Stimulated activated CD8-positive, alpha-beta memory T cell treated with anti-CD3 and anti-CD28 coated beads, Interleukin-2, amount 100 ng/mL, for 48 hours (primary cell): ENCODE measurements at regions not wholly inside any gene's neighbourhood (a gene's known extent, or its start where the extent isn't known, plus 50 kb on each side); places are given as distances from the start of the nearest gene placed in this dataset.
"Not testable (repeated sequence)": the region's sequence is repeated elsewhere in the genome, so short reads cannot be mapped to it uniquely, and the experiment has no call there.

ENCODE experiments used
- DNase-seq, 2 donors: peaks; one replicate each; pipeline ENCODE4 v3.0.0-alpha.2; 2020; ENCODE audit warnings: low read depth in 2 of 2

DNA sequence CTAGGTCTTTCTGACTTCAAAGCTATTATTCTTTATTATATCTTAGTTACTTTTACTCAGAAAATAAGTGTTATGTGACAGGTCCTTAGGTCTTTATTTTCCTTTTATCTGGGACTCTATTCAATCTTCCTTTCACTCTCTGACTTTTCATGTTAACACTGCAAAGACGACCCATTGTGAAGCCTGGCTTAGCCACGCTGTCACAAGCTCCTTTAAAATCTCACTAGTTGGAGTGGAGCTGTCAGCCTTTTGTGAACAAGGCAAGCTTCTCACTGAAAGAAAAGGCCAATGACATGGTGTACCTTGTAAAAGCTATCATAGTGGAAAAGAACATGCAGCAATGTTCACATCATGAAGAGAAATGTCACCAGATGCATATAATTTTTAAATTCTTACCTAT lies 1130.7 kb upstream of the FAM98A start:
- DNase-seq = no peak

DNA sequence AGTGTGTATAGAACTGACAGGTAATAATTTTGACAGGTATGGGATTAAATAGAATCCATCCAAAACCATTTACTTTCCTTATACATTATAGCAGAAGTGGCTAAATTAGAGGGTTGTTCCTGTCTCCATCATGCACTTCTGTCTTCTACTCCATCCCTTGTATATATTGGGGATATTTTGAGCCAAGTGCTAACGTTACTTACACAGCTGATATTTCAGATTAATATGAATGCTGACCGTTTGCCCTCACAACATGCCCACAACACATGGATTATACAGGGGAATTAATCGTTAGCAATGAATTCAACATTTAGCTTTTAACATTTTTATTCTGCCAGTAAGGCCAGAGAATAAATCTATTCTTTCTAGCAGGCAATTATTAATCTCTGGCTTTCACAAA lies 1125.0 kb upstream of the FAM98A start:
- no peak for DNase-seq

DNA sequence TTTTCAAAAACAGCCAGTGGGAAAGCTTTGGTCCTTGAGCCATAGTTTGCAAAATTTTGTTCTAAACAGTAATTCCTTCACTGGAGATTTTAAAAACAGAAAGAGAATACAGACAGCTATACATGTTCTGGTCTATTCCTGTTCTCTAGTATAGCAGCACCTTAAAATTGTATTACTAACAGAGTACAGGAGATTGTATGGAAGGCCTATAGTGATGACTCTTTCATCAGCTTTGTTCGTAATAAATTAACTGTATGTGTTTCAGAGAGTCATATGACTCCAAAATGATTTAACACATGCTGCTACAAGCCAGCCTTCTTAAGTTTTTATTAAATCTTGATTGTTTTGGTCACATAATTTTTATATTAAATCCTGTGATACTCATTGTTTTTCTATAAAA lies 1124.6 kb upstream of the FAM98A start:
- DNase-seq = no peak

DNA sequence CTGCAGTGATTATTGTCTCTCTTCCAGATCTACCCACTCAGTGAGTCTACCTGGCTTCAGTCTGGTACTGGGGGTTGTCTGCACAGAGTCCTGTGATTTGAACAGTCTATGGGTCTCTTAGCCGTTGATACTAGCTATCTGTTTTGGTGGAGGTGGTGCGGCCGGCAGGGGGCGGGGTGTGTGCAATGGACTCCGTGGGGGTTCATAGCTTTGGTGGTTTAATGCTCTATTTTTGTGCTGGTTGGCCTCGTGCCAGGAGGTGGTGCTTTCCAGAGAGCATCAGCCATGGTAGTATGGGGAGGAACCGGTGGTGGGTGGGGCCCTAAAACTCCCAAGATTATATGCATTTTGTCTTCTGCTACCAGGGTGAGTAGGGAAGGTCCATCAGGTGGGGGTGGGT lies 1120.1 kb upstream of the FAM98A start:
- no peak for DNase-seq

DNA sequence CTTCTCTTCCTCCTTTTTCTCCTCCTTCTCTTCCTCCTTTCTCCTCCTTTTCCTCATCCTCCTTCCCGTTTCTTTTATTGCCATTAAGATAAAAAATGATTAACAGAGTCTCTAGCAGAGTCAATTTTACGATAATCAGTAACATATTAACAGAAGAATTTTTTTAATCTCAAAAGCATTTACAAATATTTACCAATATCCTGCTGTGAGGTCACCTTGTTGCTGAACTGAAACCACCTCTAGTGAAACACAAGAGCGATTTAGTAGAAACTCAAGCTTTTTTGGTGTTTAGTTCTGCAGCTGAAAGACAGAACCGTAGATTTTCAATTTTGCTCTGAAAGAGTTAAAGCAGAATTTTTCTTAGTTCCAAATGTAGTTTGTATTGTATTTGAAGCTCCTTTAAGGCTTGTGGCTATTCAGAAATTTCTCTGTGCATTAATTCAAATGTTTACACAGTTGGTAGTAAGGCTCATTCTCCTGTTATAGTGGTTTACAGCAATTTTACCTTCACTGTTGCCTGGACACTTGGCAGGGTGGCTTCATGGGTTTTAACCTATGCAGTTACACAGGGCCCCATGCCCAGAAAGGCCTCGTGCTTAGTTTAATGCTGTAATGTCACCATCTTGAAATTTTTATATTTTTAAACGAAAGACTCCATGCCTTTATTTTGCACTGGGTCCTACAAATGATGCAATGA lies 1106.6 kb upstream of the FAM98A start:
- DNase-seq = no peak

DNA sequence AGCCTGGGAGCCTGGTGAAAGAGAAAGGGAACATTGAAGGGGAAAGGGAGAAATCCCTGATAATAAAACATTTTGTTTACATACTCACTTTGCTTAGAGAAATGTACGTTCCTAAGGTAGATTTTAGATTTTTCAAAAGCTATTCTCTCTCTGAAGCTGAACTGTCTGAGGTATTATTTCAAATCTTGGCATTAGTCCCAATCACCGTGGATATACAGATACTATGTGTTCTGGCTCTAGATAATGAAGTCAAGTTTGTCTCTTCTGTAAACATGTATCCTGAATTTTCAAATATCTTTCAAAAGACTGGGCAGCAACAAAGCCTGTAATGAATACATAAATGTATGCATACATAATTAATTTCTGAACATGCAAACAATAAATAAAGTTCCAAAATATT lies 1104.2 kb upstream of the FAM98A start:
- no peak for DNase-seq

DNA sequence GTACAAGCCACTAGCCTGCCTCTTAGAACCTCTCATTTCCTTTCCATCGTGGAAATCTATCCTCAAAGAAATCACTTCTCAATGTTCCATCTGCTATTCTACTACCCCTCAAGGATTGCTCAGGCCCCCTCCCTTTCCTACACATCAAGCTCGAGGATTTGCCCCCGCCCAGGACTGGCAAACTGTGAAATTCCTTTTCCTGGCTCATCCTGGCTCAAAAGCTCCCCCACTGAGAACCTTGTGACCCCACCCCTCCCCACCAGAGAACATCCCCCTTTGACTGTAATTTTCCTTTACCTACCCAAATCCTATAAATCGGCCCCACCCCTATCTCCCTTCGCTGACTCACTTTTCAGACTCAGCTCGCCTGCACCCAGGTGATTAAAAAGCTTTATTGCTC lies 1103.3 kb upstream of the FAM98A start:
- not testable (repeated sequence) for DNase-seq

DNA sequence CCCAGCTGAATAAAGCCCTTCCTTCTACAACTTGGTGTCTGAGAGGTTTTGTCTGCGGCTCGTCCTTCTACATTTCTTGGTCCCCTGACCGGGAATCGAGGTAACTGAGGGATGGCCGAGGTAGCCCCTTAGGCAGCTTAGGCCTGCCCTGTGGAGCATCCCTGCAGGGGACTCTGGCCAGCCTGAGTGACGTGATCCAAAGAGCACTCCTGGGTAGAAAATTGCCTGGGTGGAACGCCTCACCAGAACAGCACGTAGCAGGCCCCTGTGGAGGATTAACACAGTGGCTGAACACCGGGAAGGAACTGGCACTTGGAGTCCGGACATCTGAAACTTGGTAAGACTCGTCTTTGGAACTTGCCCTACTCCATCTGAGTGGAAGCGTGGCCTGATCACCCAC lies 1078.5 kb upstream of the FAM98A start:
- not testable (repeated sequence) for DNase-seq

DNA sequence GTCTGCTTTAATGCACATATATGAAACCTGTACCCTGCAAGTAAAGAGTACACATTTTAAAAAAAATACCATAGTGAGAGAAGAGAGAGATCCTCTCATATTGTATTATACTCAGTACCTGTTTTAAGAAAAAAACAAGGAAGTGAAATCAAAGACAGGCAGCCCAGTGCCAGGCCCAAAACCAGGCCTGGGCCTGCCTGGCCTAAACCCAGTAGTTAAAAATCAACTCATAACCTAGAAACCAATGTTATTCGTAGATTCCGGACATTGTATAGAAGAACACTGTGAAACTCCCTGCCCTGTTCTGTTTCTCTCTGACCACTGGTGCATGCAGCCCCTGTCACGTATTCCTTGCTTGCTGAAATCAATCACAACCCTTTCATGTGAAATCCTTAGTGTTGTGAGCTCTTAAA lies 1078.0 kb upstream of the FAM98A start:
- DNase-seq = not testable (repeated sequence)

DNA sequence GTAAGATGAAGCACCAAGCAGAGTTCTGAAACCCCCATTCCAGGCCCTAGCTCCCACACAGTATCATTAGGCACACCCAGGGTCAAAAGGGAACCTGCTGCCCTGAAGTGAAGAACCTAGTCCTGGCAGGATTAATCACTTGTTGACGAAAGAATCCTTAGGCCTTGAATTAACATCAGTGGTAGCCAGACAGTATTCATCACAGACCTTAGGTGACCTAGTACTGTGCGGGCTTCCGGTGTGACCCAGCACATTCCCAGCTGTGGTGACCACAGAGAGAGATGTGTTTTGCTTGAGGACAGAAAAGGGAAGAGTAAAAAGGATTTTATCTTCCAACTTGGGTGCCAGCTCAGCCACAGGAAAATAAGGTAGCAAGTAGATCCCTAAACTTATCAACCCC lies 1071.4 kb upstream of the FAM98A start:
- DNase-seq = no peak

DNA sequence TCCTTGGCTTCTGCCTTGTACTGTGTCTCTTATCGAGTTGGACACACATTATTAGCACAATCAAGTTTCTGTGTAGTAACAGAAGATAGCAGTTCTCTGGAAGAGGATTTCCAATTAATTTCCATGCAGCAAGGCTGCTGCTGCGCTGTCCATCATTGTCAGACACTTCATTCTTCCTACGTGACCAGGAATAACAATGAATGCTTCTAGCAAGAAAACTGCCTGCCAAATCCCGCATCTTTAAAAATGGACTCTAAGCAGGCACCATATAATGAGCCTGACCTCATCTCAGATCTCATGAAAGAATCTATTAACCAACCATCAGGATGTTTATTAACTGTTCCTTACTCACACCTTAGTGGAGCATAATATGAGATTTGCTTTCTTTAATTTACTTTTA lies 1067.7 kb upstream of the FAM98A start:
- no peak for DNase-seq

DNA sequence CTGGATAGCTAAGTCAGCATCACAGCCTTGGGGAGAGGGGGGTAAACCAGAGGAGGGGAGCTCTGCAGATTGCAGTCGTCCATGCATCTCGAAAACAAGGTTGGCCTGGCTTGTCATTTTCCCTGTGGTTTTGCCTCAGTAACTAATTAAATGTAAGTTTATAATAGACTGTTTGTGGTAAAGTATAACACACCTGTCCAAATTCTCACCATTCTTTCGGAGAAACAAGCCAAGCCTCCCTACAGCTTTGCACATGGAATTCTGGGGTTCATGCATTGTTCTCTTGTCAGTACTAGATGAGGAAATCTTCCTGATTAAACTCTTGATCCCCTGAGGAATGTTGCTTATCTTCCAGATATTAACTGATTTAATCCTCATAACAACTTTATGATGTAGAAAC lies 1065.2 kb upstream of the FAM98A start:
- DNase-seq = no peak

DNA sequence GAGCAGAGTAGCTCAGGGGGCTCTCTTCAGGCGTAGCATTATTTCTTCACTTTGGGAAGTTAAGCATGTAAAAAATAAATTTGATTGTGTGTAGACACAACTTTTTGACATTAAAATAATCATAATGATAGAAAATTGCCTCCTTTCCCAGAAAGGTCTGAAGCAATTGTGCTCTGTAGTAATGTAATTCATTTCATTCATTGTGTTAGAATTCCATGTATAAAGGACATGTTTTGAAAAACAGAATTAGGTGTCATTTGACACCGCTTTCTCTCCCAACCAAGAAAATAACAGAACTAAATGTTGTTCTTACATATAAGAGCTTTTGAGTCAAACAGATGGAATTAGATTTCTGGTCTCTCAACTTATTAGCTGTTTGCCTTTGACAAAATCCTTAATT lies 1064.2 kb upstream of the FAM98A start:
- DNase-seq = no peak

DNA sequence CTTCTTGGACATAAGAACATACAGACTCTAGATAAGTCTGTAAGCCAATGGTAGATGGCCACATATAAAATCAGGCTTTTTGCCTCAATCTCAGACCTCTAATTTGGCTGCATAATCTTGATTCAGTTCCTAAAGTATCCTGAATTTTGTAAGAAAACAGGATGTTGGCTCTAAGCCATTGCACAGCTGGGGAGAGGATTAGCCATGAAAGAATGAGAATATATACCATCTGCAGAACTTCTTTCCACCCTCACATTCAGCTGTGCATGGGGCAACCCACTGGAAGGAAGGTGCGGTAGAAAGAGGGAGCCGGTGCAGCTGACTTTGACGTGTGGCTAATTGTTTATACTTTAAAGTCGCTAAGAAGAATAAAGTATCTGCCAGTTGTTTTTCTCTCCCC lies 1061.6 kb upstream of the FAM98A start:
- DNase-seq = no peak

DNA sequence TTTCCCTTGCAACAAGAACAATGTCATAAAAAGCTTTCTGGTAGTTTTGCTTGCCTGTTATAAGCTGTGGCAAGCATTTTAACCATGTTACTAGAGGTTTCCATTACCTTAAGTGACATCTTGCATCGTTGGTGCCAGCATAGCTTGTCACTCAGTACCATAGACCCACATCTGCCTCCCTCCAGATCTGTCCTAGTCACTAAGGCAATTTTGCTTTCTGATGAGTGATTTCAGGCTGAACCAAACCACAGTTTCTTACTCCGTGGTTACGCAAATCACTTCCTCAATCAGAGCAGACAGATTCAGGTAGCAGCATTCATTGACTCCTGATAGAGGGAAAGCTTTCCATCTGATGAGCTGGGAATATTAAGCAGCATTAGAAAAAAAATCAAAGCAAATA lies 1057.5 kb upstream of the FAM98A start:
- no peak for DNase-seq

DNA sequence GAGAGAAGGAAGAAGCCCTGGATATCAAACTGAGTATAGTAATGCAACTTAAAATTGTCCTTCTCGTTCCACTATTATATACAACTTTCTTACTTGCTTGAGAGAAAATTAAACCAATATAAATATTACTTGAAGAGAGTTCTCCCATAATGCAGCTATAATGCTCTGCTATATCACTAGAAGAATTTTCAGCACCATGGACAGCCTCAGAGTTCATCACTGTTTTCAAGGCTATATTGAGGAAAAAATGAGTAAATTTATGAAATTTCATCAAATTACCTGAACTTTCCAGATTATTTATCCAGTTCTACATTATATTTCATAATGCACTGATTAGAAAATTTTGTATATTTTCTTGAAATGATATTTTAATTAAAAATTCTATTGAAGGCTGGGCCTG lies 1053.5 kb upstream of the FAM98A start:
- no peak for DNase-seq

DNA sequence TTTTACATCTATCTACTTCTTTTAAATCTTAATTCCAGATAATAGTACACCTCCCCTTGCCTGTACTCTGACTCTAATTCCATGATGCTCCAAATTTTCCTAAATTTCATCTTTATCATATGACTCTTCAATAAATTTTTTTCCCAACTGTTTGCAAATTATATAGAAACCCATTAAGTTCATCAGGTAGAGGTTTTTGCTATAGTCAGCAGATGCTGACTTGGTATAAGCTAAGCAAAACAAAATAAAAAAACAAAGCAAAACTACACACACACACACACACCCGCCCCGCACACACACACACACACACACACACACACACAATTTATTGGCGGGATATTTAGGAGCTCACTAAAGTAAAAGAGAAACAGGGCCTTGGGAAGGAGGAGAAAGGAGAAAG lies 1047.8 kb upstream of the FAM98A start:
- no peak for DNase-seq

DNA sequence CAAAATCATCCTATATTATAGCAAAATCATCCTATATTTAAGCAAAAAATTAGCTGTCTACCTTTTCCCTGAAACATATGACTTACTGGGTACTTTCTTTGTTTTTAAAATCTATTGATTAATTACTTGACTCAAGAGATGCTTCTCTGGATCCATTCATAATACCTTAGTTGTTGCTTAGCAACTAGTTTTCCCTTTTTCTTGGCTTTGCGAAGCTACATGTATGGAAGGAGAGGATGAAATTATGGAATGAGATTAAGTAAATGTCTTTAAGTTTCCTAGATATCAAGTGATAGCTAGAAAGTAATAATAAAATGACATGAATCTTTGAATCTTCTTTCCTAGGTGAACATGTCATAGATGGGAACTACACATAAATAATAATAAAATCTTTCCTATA lies 1033.2 kb upstream of the FAM98A start:
- no peak for DNase-seq

DNA sequence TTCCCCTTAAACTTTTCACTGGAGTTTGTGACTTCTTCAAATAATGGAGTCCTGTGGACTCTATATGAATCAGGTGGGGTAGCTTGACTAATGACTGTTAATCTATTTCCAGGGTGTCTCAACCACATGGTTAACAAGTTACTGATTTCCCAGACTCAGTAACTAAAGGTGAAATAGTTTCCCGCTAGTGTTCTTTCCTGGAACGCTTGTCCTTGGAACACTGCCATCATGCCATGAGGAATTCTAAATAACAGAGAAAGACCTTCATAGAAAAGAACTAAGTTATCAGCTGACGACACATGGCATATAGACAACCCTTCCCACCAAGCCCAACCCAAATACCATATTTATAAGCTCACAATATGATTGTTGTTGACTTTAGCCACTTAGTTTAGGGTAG lies 1027.9 kb upstream of the FAM98A start:
- DNase-seq = no peak

DNA sequence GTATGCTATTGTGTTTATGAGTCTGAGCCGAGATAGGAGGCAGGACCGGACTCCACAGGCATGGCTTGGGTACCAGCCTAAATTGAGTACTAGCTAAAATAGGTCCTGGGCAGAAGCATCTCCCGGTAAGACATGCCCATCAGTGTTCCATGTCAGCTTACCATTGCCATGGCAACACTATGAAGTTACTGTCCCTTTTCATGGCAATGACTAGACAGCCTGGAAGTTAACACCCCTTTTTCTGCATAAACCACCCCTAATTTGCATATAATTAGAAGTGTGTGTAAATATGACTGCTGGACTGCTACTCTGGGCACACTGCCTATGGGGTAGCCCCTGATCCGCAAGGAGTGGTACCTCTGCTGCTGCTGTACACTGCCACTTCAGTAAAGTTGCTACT lies 1005.1 kb upstream of the FAM98A start:
- no peak for DNase-seq

DNA sequence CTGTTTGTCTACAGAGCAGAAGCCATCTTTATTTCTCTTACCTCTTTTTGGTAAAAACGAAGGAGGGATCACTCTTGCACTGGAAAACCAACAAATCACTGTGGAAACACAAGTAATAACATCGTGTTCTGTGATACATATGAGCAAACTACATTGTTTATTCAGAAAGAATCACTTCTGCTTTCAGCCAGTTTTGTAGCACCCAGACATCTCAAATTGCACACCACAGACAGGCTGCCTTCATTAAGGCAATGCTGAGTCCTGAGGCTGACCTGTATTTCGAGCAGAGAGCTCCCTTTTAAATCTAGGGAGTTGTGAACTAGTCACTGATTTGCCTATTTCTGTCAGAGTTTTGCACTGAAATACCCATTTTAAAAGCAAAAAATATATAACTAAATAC lies 1003.2 kb upstream of the FAM98A start:
- DNase-seq = no peak

DNA sequence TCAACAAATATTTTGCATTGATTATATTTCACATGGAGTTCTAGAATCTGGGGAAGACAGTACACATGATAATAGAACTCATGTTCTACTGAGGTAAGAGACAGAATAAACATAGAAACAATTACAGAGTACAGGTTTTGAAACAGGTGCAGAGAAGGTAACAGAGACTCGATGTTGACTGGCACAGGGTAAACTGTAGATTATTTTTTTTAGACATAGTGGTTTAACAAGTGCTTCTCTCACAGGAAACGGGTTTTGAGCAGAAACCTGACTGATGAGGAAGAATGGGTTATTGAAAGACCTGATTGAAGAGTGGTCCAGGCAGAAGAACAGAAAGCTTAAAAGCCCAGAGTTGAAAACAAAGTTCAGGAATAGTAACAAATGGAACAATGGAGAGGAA lies 1002.5 kb upstream of the FAM98A start:
- DNase-seq = no peak

DNA sequence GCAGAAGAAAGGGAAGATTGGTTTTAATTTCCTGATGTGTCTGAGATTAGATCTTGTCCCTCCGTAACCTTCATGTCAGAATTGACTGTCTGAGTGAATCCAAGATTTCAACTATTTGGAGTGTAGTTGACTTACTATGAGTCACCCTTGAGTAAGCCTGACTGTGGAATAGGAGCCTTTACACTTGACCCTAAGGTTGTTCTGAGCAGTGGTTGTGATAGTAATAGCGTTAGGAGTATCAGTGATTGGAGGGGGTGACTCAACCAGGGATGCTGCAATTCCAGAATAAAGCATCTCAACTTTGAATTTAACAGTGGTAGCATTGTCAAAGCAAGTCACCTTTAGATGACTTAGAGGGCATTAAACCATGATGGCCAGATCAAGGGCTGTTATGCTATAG lies 979.5 kb upstream of the FAM98A start:
- DNase-seq = no peak

DNA sequence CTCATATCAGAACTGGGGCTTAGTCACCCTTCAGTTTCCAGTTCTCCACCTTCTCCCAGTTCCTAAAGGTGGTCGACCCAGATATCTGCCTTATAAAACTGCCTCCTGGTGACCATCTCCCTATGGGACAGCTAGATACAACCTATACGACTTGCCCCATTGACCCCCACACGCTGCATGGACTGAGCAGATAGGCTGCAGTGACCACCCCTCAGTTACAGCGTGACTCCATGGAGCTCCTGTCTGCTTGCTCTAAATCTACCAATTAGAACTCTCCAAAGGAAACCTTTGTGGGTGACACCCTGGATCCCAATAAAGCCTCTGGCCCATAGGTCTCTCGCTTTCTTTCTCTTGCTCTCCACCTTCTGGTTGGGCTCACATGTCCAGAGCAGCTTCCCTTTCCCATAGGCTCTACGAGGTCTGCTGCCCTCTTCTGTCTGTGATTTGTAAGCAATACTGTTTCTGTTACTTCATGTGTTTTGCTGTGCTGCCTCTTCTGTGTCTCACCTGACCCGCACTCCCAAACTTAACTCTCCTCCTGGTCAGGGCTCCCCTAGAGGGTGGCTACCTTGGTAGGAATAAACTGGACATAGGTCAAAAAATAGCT lies 971.3 kb upstream of the FAM98A start:
- no peak for DNase-seq
